ENCODE measurements at regions not wholly inside any gene's neighbourhood (a gene's known extent, or its start where the extent isn't known, plus 50 kb on each side); places are given as distances from the start of the nearest gene placed in this dataset.

DNA sequence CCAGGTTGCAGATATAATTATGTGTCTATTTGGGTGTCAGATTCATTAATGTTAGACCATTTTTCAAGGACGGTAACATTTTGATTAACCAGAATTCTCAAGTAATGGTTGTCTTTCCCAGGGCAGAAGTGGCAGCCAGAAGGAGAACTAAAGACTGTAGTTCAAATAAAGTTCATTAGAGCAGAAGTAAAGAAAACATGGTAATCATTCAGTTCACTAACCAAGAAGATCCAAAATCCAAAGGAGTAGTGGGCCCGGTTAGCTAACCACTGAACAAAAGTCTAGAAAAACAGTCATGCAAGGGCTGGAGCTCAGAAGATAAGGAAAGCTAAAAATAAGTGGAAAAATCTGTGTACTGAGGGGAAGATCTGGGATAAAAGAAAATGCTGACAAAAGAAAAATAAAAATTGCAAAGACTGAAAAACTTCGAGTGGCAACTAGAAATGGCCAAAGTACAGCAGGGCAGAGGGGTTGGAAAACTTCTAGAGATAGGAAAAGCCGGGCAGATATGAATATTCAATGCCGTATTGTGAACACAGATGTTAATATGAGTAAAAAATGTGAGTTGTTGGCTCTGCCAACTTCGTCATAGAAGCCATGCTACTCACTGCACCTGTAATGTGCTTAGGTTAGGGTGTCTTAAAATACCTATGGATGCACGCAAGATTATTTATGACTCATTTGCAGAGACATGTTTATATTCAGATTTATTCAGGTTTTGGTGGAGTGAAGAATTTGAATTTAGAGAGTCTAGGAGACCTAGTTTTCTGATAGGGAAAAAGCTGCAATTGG, 925.9 kb downstream of the LTN1 start:
- TF ChIP-seq EP300 (IDR thresholded peaks at IDR 0.05; ENCODE audit: borderline replicate concordance) = no peak
- TF ChIP-seq, protein P1, sequence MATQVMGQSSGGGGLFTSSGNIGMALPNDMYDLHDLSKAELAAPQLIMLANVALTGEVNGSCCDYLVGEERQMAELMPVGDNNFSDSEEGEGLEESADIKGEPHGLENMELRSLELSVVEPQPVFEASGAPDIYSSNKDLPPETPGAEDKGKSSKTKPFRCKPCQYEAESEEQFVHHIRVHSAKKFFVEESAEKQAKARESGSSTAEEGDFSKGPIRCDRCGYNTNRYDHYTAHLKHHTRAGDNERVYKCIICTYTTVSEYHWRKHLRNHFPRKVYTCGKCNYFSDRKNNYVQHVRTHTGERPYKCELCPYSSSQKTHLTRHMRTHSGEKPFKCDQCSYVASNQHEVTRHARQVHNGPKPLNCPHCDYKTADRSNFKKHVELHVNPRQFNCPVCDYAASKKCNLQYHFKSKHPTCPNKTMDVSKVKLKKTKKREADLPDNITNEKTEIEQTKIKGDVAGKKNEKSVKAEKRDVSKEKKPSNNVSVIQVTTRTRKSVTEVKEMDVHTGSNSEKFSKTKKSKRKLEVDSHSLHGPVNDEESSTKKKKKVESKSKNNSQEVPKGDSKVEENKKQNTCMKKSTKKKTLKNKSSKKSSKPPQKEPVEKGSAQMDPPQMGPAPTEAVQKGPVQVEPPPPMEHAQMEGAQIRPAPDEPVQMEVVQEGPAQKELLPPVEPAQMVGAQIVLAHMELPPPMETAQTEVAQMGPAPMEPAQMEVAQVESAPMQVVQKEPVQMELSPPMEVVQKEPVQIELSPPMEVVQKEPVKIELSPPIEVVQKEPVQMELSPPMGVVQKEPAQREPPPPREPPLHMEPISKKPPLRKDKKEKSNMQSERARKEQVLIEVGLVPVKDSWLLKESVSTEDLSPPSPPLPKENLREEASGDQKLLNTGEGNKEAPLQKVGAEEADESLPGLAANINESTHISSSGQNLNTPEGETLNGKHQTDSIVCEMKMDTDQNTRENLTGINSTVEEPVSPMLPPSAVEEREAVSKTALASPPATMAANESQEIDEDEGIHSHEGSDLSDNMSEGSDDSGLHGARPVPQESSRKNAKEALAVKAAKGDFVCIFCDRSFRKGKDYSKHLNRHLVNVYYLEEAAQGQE (IDR thresholded peaks at IDR 0.05; ENCODE audit: low read depth) = no peak
- TF ChIP-seq TEAD4 (IDR thresholded peaks at IDR 0.05) = no peak
- no peak for TF ChIP-seq FOXM1 (IDR thresholded peaks at IDR 0.05; ENCODE audit: borderline replicate concordance, low read depth)
- no peak for TF ChIP-seq RAD21 (IDR thresholded peaks at IDR 0.05; ENCODE audit: low read depth)
- TF ChIP-seq CEBPB (IDR thresholded peaks at IDR 0.05) = no peak

Measured in Ishikawa (cell line).